HFF-Myc (cell line): ENCODE measurements at regions not wholly inside any gene's neighbourhood (a gene's known extent, or its start where the extent isn't known, plus 50 kb on each side); places are given as distances from the start of the nearest gene placed in this dataset.
"Not testable (repeated sequence)": the region's sequence is repeated elsewhere in the genome, so short reads cannot be mapped to it uniquely, and the experiment has no call there.

Experiments used
- DNase-seq: peaks from one replicate; pipeline ENCODE4 v3.0.0-alpha.2; 2011; ENCODE audit warnings: low read depth; ENCODE audit errors: extremely low read depth
- H3K4me3 ChIP-seq: replicated peaks from 2 replicates; pipeline ENCODE4 v1.5.1; 2011; ENCODE audit warnings: low read depth, mild to moderate bottlenecking, control low read depth, low read length
- TF ChIP-seq, protein P1 (sequence below): IDR thresholded peaks from 2 replicates; pipeline ENCODE4 v1.5.1; 2012; ENCODE audit warnings: mild to moderate bottlenecking, low read depth, low read length, control low read depth; ENCODE audit errors: missing control alignments

- TF ChIP-seq, protein P1, sequence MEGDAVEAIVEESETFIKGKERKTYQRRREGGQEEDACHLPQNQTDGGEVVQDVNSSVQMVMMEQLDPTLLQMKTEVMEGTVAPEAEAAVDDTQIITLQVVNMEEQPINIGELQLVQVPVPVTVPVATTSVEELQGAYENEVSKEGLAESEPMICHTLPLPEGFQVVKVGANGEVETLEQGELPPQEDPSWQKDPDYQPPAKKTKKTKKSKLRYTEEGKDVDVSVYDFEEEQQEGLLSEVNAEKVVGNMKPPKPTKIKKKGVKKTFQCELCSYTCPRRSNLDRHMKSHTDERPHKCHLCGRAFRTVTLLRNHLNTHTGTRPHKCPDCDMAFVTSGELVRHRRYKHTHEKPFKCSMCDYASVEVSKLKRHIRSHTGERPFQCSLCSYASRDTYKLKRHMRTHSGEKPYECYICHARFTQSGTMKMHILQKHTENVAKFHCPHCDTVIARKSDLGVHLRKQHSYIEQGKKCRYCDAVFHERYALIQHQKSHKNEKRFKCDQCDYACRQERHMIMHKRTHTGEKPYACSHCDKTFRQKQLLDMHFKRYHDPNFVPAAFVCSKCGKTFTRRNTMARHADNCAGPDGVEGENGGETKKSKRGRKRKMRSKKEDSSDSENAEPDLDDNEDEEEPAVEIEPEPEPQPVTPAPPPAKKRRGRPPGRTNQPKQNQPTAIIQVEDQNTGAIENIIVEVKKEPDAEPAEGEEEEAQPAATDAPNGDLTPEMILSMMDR: no peak
- no peak for DNase-seq
- H3K4me3 ChIP-seq: no peak overlapping the region
Measured at GRCh38 chr2:56055405-56055804, 128.4 kb upstream of the CCDC85A start.

DNA sequence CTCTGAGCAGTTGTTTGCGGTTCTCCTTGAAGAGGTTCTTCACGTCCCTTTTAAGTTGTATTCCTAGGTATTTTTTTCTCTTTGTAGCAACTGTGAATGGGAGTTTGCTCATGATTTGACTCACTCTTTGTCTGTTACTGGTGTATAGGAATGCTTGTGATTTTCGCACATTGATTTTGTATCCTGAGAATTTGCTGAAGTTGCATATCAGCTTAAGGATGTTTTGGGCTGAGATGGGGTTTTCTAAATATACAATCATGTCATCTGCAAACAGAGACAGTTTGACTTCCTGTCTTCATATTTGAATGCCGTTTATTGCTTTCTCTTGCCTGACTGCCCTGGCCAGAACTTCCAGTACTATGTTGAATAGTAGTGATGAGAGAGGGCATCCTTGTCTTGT, 122.5 kb upstream of the CCDC85A start:
- not testable (repeated sequence) for DNase-seq, H3K4me3 ChIP-seq

GRCh38 chr2:56068746-56069145, 115.0 kb upstream of the CCDC85A start:
- TF ChIP-seq, protein P1: no peak
- no peak for DNase-seq
- no peak overlapping the region for H3K4me3 ChIP-seq

DNA sequence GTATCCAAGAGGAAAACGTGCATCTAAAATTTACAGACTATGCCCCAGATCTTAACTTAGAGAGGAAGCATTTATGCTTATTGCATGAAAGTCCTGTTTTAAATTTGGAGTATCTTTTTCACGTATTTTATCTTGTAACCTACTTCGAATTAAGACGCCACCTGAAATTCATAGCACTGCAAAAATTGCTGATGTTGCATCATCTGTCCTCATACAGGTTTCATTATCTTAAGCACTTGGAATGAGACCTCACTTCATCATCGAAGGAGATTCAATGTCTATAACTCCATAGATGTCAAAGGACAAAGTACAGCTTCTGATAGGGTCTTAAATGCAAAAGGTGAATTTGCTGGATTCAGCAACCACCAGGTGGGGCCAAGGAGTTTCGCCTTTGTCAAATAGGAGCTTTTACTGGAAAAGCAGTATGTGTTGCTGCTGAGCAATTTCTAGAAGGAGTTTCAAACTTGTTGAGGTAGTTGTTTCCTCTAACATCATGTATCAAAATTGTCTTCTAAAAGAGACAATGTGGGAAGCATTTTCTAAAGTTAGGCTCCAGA, 106.4 kb upstream of the CCDC85A start:
- no peak overlapping the region for H3K4me3 ChIP-seq
- TF ChIP-seq, protein P1: peak; percentile 59
- DNase-seq: no peak

DNA sequence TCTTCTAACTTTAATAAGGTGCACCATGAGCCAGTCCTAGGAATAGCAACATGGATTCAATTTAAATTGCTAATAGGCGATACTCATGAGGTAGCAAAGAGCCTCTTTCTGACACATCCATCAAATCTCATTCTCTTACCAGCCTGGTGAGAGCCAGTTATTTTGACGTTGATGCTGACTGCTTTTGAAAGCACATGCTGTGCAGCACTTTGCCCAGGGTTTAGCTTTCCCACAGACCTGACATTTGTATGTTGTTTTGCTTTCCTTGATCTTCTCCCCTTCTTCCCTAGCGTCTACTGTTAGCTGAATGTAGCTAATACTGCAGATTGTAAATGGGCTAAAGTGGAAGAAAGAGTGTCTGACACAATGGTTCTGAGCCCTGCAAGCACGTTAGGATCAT, 101.1 kb upstream of the CCDC85A start:
- no peak overlapping the region for H3K4me3 ChIP-seq
- DNase-seq: no peak
- TF ChIP-seq, protein P1: no peak

- H3K4me3 ChIP-seq: no peak overlapping the region
Measured at GRCh38 chr2:56084111-56084901, 99.5 kb upstream of the CCDC85A start.

GRCh38 chr2:56086336-56086735, 97.5 kb upstream of the CCDC85A start:
- DNase-seq: no peak
- H3K4me3 ChIP-seq: no peak overlapping the region
- TF ChIP-seq, protein P1: no peak

More at GRCh38 chr2:56084111-56084901, 99.5 kb upstream of the CCDC85A start:
- DNase-seq: no peak
- TF ChIP-seq, protein P1: no peak
